ENCODE measurements at regions not wholly inside any gene's neighbourhood (a gene's known extent, or its start where the extent isn't known, plus 50 kb on each side); places are given as distances from the start of the nearest gene placed in this dataset.

DNA sequence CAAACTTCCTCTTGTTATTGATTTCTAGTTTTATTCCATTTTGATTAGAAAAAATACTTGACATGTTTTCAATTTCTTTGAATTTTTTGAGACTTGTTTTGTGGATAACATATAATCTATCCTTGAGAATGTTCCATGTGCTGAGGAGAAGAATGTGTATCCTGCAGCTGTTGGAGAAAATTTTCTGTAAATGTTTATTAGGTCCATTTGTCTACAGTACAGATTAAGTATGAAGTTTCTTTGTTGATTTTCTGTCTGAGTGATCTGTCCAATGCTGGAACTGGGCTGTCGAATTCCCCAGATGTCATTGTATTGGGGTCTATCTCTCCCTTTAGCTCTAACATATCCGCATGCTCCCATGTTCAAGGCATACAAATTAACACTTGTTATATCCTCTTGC, 251.2 kb downstream of the CSNK1G3 start:
- TF ChIP-seq, protein P1, sequence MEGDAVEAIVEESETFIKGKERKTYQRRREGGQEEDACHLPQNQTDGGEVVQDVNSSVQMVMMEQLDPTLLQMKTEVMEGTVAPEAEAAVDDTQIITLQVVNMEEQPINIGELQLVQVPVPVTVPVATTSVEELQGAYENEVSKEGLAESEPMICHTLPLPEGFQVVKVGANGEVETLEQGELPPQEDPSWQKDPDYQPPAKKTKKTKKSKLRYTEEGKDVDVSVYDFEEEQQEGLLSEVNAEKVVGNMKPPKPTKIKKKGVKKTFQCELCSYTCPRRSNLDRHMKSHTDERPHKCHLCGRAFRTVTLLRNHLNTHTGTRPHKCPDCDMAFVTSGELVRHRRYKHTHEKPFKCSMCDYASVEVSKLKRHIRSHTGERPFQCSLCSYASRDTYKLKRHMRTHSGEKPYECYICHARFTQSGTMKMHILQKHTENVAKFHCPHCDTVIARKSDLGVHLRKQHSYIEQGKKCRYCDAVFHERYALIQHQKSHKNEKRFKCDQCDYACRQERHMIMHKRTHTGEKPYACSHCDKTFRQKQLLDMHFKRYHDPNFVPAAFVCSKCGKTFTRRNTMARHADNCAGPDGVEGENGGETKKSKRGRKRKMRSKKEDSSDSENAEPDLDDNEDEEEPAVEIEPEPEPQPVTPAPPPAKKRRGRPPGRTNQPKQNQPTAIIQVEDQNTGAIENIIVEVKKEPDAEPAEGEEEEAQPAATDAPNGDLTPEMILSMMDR (IDR thresholded peaks at IDR 0.05; ENCODE audit: low read depth, low read length, missing control alignments) = no peak
- in situ Hi-C loops (cut with HindIII; ENCODE audit: low sequenced_read_pairs) = no loop called here
- no peak overlapping the region for H3K4me3 ChIP-seq (ENCODE audit: low read depth, low read length)
- DNase-seq (ENCODE audit: low read depth) = no peak

DNA sequence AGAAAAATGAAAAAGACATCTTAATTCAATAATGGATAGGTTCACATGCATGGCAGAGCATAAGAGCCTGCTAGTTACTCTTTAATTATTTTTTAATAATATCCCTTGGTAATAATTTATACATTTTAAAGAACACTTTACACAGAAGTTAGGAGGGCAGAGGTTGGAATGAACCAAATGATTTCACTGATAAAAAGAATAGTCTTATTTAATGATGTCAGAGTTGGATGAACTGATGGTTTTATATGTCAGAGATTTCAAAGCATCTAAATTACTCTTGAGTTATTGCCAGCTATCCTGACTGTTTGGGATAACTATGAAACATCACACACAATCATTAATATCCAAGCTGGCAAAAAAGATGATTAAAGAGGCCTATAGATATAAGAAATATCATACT, 244.8 kb downstream of the CSNK1G3 start:
- no peak for DNase-seq (ENCODE audit: low read depth)
- in situ Hi-C loops (cut with HindIII; ENCODE audit: low sequenced_read_pairs) = no loop called here
- no peak overlapping the region for H3K4me3 ChIP-seq (ENCODE audit: low read depth, low read length)
- TF ChIP-seq, protein P1 (IDR thresholded peaks at IDR 0.05; ENCODE audit: low read depth, low read length, missing control alignments) = no peak

DNA sequence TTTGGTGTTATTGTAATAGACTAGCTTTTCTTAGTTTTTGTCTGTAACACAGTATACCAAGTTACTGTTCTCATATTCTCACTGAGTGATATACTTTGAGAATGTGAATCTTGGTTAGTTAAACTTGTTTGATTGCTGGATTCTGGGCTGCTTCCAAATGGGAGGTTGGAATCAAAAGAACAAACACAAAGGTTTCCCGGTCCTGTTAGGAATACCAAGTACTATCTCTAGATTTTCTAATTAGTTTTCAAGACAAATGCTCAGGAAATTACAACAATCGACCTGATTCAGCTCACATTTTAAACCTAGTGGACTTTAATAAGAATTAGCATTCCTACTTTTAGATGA, 244.3 kb downstream of the CSNK1G3 start:
- H3K4me3 ChIP-seq (ENCODE audit: low read depth, low read length) = no peak overlapping the region
- TF ChIP-seq, protein P1 (IDR thresholded peaks at IDR 0.05; ENCODE audit: low read depth, low read length, missing control alignments) = no peak
- no peak for DNase-seq (ENCODE audit: low read depth)
- in situ Hi-C loops (cut with HindIII; ENCODE audit: low sequenced_read_pairs) = no loop called here

DNA sequence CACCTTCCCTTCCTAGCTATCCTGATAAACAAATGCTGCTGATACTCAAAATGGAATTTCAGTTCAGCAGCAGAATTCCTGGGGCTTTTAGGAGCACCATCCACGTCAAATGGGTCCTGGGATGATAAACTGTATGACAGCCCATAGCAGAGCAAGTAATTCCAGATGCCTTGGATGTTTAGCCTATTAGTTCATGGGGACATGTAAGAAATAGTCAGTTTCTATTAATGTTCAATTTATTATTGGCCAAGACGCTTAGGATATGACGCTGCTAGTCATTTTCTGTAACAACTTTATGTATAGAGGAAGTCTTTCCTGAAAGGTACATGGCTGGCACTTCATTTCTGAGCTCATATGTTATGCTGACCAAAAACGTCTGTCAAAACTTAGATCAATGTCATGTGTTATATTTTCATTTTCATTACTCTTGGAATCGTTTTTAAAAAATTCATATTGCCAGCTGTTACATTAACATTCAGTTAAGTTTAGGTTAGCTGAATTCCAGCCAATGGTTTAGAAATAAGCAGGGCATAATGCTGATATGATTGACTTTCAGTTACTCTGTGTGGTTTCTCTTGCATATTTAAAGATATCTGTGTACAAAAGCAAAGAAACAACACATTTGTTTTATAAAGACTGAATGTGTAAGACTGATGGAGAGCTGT, 243.8 kb downstream of the CSNK1G3 start:
- no peak overlapping the region for H3K4me3 ChIP-seq (ENCODE audit: low read depth, low read length)
- TF ChIP-seq, protein P1 (IDR thresholded peaks at IDR 0.05; ENCODE audit: low read depth, low read length, missing control alignments) = no peak
- DNase-seq (ENCODE audit: low read depth) = no peak
- in situ Hi-C loops (cut with HindIII; ENCODE audit: low sequenced_read_pairs) = no loop called here

DNA sequence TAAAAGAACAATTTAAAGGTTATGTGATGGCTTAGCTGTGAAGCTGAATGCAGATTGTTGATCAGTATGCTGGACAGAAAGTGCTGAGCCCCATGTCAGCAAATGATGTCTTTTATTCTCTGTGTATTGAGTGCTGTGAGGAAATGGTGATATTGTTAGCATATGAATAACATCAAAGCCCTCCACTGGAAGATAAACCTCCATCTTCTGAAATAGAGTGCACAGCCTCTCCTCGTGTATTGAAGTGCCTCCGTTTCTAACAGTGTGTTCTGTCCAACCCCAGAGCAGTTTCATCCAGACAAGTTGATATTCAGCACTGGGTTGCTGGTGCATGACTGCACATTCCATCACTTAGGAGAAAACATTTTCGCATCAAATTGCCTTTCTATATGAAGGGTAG, 242.9 kb downstream of the CSNK1G3 start:
- TF ChIP-seq, protein P1 (IDR thresholded peaks at IDR 0.05; ENCODE audit: low read depth, low read length, missing control alignments) = no peak
- in situ Hi-C loops (cut with HindIII; ENCODE audit: low sequenced_read_pairs) = no loop called here
- H3K4me3 ChIP-seq (ENCODE audit: low read depth, low read length) = no peak overlapping the region
- DNase-seq (ENCODE audit: low read depth) = no peak

DNA sequence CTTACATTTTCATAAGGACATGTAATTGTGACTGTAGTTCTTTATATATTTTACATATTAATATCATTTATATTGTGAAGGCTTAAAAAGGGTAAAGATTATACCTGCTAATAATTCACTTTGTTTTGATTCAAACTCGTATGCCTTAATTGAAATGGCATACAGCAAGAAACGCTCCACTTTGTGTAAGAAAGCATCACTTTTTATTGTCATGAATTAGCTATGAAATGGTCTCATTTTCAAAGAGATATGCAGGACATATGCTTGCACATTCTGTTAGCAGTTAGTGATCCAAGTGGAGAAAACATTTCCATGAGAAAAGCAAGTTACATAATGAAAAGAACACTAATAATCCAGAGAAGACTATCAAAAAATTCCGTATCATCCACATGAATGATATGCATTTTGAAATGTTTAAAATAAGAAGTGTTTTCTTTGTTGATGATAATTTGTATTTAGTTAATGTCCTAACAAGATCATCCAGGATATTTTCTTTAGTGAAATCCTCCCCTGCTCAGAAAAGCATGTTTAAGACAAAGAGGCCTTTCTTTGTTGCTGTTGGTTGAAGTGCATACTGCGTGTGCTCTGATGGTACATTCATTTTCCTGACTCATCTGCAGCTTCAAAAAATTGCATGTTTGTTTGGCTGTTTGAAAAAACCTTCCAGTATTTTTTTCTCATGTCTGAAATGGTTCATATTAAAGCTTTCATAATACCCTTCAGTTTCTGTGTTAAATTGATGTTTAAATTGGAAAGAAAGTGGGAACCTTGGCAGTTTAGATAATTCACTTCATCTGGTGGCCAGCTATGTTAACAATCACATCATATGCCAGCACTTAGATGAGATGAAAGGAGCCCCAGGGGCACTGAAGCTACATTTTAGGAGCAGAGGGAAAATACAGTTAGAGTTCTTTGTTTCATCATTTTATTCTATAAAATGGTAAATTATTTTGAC, 242.2 kb downstream of the CSNK1G3 start:
- TF ChIP-seq, protein P1 (IDR thresholded peaks at IDR 0.05; ENCODE audit: low read depth, low read length, missing control alignments) = no peak
- H3K4me3 ChIP-seq (ENCODE audit: low read depth, low read length) = no peak overlapping the region
- no peak for DNase-seq (ENCODE audit: low read depth)
- in situ Hi-C loops (cut with HindIII; ENCODE audit: low sequenced_read_pairs) = no loop called here
